OCI-M1 (cell line): ENCODE measurements at regions not wholly inside any gene's neighbourhood (a gene's known extent, or its start where the extent isn't known, plus 50 kb on each side); places are given as distances from the start of the nearest gene placed in this dataset.
"Not testable (repeated sequence)": the region's sequence is repeated elsewhere in the genome, so short reads cannot be mapped to it uniquely, and the experiment has no call there.

Experiments
- DNase-seq: peaks from one replicate; lab custom pipeline; 2025; lab: John Stamatoyannopoulos, UW

DNA sequence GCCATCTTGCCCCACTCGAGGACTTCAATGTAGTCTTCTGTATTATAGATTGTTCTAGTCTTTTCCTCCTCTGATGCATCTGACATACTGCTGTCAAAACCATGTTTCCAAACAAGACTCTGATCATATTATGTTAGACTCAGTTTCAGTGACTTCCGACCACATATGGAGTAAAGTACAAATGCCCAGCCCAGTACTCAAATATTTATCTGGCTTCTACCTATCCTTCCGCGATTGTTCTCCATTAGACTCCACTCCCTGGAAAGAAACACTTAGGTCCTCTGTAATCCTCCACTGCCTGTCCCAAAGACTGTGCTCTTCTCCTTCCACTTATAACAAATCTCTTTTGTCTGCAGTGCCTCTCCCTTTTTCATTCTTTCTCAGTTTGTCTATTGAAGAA, 439.5 kb downstream of the EFNB2 start:
- DNase-seq = no peak

DNA sequence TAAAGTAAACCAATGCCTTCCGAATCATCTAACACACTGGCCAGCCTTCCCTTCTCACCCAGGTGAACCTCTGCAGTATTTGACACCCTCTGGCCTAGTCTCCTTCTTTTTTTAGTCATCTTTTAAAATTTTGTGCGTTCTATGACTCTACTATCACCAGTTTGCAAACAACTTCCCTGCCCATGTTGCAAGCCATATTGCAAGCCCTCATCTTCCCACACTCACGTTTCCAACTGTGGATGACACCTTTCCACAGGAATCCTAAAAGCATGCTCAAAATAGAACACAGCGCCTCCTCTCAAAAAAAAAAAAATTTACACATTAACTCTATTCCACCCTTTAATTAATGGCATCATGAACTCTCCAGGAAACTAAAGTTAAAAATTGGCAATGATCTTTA, 440.1 kb downstream of the EFNB2 start:
- no peak for DNase-seq

DNA sequence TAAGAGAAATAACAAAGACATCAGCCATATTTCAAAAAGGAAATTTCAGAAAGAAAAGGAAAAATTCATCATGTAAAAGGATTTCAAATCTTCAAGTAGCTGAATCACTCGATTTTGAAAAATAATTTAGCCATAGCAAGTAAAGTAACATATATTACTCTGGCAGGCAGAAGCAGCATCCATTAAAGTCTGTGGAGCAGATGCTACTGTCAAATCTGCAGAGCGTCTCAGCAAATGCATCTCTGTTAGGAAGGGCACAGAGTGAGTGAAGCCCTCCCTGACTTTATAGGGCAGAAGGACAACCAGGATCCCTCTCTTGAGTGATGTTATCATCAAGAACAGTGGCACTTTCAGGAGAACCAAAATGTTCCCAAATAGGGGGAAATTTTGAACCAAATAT, 445.5 kb downstream of the EFNB2 start:
- no peak for DNase-seq

DNA sequence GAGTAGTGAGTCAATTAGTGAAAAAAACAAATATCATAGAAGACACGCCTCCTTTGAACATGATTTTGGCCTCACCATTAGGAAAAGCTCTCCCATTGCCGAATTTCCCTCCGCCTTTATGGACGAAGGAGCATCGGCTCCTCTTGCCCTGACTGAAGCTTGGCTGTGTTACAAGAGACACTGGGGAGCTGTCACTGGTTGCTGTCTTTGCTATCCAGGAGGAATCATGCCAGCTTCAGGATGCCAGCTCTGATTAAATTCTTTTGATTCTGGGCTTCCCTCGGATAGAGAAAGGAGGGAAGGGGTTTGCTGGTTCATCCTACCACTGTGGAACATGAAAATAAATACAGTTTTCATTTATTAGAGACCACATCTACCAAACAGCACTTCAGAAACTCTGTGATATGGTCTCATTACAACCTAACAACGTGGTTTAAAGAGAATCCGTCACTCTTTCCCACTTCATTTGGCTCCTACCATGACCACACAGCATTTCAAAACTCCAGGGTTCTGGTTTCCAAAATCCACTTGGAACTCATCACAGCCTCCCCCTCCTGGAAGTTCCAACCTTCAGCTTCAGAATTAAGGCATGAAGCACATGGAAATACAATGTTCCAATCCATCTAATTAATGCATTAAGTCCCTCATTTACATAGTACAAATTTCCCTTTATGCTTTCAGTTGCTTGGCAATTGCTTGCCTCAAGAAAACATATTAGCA, 446.0 kb downstream of the EFNB2 start:
- no peak for DNase-seq

DNA sequence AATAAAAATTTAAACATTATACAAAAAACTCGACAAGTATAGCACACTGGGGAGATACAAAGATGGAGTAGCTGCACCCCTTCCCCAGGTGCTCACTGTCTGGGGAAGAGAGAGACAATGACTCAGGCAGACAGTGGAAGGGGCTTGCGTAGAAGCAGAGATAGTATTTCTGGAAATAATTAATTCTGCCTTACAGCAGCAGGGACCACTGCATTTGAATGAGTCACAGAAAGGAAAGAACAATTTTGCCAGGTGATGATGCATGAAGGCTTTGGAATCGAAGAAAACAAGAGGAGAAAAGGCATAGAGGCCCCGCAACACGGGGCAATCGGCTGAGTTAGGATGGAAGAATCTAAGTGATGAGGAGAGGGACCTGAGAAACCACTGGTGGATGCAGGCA, 447.4 kb downstream of the EFNB2 start:
- no peak for DNase-seq

DNA sequence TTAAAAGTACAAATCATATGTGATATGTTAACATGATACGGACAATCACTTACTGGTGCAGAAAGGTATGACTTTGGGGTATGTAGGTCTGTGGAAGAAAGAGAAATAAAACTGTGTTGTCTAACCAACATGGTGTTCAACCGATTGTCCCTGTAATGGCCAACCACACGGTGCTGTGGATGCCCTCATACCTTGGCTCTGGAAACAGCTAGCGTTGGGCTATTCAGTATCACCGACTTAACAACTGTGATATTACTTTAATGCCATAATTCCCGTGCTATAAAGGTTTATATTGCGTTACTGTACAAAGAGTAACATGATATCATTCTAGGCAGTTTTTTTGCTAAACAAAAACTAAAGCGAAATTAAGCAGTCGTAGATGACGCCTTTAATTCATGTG, 448.3 kb downstream of the EFNB2 start:
- DNase-seq = no peak

DNA sequence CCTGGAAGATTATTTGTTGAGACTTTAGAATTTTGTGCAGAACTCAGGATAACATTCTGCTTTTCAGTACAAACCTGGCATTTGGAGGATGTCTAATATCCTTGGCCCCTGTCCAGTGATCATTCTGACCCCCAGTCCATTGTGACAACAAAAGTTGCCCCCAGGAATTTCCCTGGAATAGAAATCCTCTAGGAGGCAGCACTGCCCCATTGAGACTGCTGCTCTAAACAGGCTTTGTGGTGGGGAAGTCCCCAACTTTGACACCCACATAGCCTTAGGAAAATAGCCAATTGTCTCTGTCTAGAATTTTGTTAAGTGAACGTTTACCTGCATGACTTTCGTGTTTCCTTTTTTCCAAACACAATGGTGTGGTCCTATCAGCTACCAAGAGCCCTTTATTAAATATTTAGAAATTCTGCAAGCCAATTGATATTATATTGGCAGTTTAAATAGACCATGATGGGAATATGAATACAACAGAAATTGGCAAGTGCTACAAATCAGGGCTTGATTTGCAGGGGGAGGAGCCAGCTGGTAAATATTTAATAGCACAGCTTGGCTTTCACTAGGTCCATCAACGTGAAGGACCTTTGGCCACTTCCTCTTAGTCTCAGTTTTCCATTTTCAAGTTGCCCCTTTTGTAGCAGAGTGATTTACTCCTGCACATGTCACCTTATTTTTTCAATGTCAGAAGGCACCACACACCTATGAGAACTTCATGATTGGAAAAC, 451.7 kb downstream of the EFNB2 start:
- DNase-seq = peak; percentile 44

DNA sequence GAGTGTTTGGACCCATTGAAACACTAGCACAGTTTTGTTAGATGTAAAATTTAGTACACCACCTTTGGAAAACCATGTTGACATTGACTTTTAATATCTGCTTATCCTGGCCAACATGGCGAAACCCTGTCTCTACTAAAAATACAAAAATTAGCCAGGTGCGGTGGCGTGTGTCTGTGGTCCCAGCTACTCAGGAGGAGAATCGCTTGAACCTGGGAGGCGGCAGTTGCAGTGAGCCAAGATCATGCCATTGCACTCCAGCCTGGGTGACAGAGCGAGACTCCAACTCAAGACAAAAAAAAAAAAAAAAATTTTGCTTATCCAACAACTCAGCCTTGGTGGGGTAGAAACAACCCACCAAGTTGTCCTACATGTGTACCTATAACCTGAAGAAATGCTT, 454.2 kb downstream of the EFNB2 start:
- not testable (repeated sequence) for DNase-seq

DNA sequence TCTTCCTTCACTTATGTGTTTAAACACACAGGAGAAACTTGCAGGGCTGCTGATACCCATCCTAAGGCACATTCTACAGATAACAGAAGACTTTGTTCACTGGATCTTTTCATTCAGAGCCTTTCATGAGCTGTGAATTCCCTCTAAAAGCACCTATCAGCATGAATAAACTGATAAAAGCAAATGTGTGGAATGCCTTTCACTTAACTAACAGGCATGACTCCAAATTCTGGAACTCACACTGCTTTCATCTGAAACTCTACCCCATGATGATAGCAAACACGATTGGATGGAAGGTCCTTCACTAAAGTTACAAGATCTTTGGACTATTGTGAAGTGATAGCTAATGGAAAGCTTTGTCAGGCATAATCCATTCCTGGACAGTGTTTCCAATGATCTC, 457.3 kb downstream of the EFNB2 start:
- no peak for DNase-seq

DNA sequence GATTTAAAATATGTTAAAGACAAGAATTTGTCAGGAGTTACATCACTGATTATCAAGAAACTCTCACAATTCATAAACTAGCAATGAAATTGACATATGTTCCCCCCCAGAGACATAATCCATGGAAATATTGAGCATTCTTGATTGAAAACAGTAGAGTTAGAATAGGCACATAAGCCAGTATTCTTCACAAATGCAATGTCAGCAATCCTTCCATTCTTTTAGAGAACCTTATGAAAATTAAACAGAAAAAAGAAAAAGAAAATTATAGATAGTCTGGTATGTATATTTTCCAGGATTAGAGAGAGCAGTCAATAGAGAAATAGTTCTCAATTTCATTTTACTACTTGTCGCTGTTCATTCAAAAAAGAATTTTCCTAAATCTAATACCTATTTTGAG, 458.4 kb downstream of the EFNB2 start:
- DNase-seq = no peak

DNA sequence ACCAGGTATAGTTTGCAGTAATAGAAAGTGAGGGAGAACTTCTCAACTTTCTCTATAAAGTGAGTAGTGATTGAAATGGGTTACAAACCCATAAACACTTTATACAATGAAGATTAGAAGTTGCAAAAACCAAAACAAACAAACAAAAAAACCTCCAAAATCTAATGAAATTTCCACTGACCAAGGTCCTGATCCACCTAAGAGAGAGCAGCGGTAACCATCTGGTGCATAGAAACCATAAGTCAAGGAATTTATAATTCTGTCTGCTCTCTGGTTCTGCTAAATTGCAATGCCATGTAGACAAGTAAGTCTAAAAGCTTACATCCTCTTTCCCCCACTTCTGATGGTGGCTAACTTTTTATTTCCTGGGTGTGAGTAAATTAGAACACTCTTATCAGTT, 463.4 kb downstream of the EFNB2 start:
- DNase-seq = no peak

DNA sequence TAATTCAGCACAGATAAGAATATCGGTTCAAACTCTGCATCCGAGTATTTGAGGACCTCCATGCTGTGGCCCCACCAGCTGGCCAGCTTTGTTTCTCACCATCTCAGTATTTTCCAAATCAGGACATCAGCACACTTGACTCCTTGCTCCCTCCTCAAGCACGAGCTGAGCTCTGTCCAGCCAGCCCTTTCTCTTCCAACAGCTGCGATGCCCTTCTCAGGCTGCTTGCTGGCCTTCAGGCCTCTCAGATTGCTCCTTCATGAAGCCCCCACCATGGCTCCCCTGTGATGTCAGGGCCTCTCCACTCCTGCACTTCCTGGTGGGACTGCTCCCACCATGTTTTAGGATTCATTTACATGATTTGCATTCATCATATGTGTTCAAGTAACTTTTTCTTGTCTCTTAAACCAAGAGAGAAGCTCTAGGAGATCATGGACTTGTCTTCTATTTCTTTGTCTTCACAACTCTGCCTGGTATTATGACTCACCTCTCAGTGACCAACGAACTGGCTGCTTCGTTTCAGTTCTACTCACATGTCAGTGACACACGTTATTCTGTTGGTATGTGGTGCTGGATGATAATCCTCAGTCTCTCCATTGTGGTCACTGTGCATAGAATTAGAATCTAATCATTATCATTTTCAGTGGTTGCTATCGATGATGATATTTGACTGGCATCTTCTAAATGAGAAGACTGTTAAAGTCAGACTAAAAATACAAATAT, 471.7 kb downstream of the EFNB2 start:
- DNase-seq = peak; percentile 26

DNA sequence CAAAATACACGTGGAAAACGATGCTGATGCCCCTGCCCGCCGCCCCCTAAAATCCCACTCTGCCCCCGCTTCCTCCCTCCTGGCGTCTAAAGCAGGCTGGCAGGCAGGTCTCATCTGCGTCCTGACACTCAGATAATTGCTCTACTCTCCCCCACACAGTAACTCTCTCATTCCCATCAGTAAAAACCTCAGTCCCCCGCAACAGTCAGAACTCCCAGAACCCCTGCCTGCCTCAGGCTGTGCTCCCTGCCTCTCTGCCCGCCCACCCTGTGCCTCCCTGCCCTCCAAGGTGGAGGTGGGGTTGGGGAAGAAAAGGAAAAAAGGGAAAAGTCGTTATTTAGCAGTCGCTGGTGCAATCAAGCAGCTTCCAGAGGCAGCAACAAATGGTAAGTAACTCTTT, 473.7 kb downstream of the EFNB2 start:
- no peak for DNase-seq

DNA sequence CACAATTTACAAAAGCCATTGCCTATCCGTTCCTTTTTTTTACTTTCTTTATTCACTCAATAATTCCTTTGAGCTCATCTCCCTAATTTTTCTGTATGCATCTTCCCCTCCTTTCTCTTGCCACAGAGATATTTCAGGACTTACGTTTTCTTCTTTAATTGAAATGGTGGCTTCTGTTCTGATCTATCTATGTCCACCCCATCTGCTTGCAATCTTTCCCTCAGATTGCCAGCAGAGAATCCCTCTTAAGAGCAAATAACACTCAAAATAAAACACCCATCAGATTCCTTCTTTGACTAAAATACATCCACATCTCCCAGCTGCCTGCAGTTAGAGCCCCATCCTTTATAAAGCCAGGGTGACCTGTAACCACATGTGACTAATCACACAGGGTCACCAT, 478.6 kb downstream of the EFNB2 start:
- no peak for DNase-seq

DNA sequence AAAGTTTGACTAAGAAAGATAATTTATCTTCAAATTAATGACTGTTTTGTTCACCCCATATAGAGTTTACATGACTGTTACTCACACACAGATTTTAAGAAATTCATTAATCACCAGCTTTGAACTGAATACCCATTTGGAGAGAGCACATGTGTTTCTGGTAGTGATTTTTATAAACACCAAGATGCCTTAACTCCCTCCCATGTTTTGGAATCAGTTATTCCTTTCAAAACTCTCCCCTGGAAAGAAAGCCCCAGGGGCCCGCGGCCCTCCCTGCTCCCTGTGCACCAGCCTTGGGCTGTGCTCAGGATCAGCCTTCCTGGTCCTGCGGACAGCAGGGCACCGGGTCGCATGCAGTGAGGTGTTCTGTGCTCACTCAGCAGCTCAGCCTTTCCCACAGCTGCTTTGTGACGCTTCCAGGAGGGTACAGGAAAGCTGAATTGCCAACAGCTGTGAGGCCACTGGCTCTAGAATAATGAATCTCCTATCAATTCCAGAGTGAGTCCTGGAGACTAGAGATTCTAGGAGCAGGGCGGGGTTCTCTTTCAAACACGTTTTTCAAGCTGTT, 483.2 kb downstream of the EFNB2 start:
- DNase-seq = no peak

DNA sequence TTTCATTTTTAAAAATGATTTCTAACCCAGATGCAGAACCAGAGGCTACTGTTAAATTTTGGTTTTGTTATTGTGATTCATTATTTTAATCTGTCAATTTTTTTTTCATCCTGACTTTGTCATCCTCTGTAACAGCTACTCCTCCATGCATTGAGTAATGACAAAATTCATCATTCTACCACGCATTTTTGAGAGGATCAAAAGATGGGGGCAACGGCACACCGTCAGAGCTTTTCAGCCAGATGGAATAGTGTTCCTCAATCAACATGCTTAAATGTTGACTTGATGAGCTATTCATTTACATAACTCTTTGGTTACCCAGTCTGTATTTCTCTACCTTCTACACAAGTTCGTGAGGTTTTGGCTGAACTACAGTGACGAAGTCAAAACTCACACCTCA, 486.3 kb downstream of the EFNB2 start:
- DNase-seq = no peak

DNA sequence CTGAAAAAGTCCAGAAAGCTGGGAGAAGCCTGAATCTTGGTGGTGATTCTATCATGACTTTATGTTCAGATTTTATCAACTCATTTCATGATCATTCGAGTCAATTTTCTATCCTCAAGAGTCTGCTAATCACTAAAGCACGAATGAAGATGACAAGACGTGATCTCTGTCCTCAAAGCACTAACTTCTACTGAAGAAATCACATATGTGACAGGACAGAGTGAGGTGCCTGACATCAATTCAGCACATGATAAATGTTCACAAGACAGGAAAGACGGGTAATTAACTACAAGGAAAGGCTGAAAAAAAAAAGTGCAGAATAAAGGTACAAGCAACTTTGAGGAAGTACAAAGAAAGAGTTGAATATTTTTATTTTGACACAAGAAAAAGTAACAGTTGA, 487.1 kb downstream of the EFNB2 start:
- no peak for DNase-seq

DNA sequence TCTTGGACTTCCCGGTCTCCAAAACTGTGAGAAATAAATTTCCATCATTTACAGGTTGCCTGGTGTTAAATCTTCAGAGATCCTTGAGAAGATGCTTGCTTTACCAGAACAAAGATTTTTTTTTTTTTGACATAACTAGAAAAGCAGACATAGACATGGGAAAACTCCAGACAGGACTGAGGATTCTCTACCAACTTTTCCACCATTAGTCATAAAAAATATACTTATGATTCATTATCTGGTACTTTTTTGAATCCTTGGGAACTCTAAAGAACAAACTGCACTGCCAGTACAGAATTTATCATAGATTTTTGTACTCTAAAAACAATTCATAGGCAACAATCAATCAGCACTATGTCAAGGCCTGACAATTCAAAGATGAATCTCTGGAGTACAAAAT, 487.6 kb downstream of the EFNB2 start:
- no peak for DNase-seq

DNA sequence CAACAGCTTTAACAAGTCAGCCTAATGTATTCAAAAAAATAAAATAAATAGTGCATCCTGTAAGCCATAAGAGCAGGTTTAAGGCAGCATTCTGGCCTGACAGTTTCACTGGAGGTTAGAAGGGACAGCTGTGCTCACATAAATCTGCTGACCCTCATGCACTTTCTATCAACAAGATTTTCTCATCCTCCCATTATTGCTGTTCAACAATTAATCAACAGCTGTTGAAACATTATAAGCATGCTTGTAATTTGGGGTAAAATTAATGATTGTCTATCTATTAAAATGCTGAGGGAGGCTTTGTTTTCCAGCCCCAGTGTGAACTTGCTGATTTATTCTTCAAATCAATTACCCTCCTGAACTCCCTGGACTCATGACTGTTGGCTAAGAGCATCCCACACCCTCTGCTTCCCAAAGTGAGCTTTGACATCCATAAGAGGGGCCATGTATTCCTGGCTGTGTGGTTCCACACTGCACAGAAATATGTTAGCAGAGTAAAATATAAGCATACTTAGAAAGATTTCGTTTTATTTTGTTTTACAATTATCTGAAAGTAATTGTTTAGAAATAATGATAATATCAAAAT, 492.4 kb downstream of the EFNB2 start:
- DNase-seq = no peak

DNA sequence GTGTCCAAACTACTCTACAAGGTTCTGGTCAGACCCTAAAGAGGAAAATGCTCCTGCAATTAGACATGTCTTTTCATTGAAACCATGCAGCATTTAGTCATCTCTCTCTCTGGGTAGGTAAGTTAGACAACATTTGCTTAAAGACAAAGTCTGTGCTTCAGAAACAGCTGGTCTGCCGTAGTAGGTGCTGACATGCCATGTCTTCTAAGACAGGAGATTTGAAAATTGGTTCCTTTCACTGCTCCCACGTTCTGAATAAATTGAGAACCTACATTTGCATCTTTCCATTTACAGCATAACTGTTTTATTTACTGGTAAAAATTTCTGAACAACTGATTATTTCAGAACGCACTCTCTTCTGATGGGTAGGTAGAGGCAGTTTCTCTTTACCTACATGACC, 494.0 kb downstream of the EFNB2 start:
- DNase-seq = no peak

DNA sequence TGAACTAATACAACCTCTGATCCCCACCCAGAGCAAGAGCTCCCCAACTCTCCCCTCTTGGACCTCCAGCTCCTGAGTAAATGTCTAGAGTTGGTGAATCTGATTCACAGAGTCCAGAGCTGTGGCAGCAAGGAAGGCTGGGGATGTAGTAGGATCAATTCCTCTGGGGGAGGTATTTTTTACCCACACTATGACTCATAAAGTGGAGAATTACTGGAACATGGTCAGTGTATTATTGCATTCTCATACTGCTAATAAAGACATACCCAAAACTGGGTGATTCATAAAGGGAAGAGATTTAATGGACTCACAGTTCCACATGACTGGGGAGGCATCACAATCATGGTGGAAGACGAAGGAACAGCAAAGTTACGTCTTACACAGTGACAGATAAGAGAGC, 496.7 kb downstream of the EFNB2 start:
- no peak for DNase-seq

DNA sequence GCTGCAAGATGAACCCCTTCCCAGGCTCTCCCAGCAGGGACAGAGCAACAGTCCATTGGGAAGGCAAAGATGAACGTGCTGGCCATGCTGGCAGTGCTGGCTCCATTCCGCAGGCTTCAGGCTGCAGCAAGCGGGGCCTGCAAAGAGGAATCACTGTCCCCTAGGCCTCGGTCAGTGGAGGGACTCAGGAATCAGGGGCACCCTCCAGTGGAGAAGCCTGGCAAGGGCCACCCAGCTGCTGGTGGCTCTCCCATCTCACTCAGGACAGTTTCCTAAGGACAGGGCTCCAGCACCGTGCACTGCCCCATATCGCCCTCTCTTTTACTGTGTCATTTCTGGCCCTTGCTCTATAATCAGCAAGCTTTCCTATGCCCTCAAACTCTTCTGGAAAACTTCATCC, 498.6 kb downstream of the EFNB2 start:
- DNase-seq = peak; percentile 16

DNA sequence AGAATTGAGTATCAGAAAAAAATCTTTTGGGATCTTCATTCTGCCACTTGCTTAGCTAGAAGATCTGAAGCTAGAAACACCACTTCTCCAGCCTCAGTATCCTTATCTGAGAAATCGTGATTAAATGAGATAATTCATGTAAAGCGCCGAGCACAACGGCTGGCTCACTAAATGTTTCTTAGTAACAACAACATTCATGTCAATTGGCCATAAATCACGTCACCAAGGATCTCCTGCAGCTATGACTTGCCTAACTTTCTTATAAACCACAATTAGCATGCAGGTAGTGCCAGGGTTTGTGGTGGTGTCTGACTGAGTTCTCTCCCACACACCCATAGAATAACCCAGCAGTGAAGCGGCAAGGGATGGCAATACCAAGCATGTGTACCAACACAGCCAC, 501.3 kb downstream of the EFNB2 start:
- no peak for DNase-seq
